Hematopoietic multipotent progenitor cell treated with erythropoietin and hydrocortisone succinate and interleukin-3 and kit ligand, for 6 days (in vitro differentiated cells): ENCODE measurements at regions not wholly inside any gene's neighbourhood (a gene's known extent, or its start where the extent isn't known, plus 50 kb on each side); places are given as distances from the start of the nearest gene placed in this dataset.

ENCODE experiments used
- DNase-seq: peaks from one replicate; pipeline ENCODE4 v3.0.0-alpha.2; 2015

DNA sequence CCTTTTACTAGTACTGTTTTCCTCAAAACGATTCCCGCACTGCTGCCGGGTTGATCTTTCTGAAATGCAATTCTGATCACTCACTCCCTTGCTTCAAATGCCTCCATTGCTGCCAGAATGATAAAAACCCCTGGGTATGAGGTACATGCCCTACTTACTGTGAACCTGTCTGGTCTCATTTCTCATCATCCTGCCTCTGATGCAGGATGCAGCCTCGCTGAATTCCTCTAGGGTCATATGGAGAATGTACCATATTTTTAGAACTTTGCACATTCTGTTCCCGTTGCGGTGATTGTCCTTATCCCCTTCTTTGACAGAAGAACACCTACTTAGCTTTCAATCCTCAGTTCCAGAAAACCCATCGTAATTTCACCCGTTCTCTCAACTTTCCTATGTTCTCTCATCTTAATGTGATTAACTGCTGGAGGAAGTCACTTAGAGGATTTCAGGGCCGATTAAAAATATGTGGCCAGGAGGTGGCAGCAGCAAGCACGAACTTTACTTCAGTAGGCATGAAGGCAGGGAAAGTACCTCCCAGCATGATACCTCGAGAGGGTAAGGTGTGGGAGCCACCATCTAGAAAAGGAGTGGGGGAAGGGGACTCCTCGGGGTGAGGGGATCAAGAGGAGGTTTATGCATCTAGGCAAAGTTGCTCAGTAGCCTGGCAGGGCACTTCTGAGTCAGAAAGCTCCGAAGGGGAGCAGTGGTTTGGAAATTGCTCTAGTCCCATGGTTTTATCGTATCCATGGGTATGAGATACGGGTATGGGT lies 361.5 kb upstream of the ZP4 start:
- peak; percentile 64 for DNase-seq

GRCh38 chr1:238248356-238248755 lies 357.6 kb upstream of the ZP4 start:
- DNase-seq: peak; percentile 4

DNA sequence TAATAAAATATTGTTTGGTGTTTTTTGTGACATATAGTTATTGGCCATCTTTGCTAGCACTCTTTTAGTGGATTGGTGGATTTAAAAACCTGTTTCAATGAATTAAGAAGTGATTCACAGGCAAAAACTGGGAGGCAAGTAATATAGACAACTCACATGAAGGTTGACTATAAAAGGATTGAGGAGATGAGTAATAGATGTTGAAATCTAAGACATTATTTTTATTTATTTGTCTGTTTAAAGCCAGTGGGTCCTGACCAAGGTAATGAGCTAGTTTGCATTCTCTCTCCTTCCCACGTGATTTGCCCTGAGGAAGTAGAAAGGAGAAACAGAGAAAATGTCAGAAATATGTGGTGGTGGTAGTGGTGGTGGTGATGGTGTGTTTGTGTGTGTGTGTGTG lies 351.5 kb upstream of the ZP4 start:
- no peak for DNase-seq

DNA sequence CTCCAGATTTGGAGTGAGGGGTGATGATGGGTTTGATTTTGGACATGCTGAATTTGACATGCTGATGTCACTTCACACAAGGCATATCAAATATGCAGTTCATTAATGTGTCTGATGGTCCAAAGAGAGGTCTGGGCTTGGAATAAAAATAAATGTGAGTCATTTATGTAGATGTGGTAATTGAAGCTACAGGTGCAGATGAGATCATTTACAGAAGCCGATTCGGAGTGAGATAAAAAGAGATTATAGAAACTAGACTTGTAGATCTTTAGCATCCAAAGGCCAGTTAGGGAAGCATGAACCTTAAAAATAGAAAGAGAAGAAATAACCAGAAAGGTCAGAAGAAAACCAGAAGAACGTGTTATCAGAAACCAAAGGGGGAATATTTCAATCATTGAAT lies 350.9 kb upstream of the ZP4 start:
- DNase-seq: no peak

- no peak for DNase-seq
Measured at GRCh38 chr1:238239343-238239742, 348.6 kb upstream of the ZP4 start.

GRCh38 chr1:238233966-238234365 lies 343.2 kb upstream of the ZP4 start:
- no peak for DNase-seq

GRCh38 chr1:238232084-238232710 lies 341.5 kb upstream of the ZP4 start:
- DNase-seq: no peak

DNA sequence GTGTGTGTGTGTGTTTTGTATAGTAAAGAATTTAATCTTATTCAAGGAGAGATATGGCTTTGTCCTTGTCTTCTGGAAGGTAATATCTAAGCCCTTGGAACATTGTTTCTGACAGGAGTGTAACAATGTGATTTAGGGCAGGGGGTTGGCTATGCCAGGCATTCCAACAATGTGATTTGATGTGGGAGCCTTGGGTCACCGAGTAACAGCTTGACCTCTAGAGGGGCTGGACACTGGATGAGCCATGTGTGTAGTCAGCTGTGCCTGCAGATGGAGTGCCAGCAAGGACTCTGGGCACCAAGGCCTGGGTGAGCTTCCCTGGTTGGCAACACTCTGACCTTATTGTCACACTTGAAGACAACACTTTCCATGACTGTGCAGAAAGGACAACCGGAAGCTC lies 336.1 kb upstream of the ZP4 start:
- no peak for DNase-seq

GRCh38 chr1:238223076-238223640 lies 332.4 kb upstream of the ZP4 start:
- DNase-seq: no peak

DNA sequence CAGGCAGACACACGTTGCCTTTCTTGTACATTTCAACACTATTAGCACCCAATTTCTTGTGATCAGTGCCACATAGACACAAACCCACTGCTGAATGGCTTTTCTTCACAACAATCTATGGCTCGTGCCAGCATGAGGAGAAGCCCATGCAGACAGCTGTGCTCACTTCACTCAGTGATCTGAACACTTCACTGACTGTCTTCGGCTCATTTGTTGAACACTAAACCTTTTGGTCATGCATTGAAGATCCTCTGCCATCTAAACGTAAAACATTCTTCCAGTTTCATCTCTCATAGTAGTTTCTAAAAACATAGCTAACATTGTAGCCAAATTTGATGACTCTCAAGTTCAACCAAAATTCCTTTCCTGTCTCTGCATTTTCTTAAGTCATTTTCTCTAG lies 331.0 kb upstream of the ZP4 start:
- no peak for DNase-seq

- DNase-seq: no peak
Measured at GRCh38 chr1:238214449-238214848, 323.7 kb upstream of the ZP4 start.

- no peak for DNase-seq
Measured at GRCh38 chr1:238205045-238205662, 314.4 kb upstream of the ZP4 start.

DNA sequence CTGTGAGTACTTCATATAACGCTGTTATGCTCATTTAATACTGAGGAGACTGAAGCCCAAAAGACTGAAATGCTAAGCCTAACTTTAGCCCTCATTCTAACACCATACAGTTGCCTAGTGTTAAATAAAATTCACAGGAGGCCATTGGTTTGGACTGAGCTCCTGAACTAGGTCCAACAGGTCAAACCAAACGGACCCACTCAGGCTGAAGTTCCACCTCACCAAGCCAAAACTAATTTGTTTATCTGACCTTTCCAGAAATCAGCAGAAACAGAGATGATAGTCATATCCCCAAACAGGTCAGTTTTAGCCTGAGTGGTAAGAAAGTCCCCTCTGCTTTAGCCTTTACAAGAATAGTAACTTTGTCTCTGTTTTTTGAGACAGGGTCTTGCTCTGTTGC lies 311.3 kb upstream of the ZP4 start:
- no peak for DNase-seq

DNA sequence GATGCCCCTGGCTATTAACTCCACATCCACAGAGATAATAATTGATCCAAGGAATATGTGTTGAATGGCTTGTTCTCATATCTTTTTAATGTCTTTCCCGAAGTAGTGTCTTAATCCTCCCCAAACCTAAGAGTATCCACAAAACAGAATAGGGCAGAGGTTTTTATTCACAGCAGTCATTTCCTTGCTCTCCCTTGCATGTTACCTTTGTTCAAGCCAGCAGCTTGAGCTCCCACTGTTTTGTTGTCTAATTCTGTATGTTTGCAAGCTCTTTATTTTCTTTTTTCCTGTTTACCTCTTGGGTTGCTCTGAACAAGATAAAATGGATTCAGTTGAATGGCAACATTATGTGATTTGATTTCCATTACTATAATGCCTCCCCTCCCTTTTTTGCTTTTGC lies 308.6 kb upstream of the ZP4 start:
- DNase-seq: no peak

- no peak for DNase-seq
Measured at GRCh38 chr1:238196516-238196915, 305.8 kb upstream of the ZP4 start.

DNA sequence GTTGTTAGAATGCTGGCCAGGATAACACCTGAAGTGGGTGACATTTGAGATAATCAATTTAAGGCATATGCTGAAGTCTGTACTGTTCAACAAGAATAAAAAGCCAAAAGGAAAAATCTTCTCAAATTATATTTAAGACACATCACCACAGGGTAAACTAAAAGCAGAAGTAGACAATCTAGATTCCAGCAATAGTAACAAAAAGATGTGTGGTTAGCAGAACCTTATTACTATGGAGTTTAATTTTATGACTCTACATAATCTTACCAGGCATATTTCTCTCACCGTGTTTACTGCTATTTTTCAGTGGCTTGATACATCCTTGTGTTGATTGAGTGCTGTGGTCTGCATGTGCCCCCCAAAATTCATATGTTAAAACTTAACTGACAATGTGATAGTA lies 300.4 kb upstream of the ZP4 start:
- DNase-seq: no peak

DNA sequence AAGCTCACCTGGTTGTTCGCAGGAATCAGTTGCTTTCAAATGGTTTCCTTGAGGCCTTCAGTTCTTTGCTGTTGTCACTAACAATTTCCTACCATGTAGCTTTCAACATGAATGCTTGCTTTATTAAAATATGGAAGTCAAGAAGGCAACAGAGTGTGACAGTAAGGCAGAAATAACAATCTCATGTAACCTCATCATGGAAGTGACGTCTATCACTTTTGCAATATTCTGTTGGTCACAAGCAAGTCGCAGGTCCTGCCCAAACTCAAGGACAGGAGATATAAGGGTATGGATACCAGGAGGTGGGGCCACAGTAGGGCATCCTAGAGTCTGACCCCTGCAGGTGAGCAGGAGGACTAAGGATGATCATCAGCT lies 296.8 kb upstream of the ZP4 start:
- no peak for DNase-seq

DNA sequence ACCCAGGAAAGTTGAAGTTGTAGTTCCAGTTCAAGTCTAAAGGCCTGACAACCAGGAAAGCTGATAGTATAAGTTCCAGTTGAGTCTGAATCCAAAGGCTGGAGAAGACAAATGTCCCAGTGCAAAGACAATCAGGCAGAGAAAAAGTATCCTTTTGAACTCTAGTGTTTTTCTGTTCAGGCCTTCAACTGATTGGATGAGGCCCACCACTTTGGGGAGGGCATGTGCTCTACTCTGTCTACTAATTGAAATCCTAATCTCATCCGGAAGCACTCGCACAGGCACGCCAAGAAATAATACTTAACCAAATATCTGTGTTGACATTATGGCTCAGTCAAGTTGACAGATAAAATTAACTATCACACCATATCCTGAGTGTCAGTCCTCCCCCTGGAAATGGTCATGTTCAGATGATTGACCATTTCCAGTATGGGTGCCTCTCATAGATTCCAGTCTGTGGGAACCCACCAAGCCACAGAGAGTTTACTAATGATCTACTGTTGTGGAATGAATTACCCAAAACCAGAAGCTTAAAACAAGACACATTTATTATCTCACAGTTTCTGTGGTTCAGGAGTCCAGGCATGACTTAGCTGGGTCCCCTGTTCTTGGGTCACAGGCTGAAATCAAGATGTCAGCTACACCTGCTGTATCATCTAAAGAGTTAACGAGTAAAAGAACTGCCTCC lies 296.3 kb upstream of the ZP4 start:
- DNase-seq: no peak

GRCh38 chr1:238177960-238178645 lies 287.4 kb upstream of the ZP4 start:
- no peak for DNase-seq

- no peak for DNase-seq
Measured at GRCh38 chr1:238177351-238177750, 286.6 kb upstream of the ZP4 start.

DNA sequence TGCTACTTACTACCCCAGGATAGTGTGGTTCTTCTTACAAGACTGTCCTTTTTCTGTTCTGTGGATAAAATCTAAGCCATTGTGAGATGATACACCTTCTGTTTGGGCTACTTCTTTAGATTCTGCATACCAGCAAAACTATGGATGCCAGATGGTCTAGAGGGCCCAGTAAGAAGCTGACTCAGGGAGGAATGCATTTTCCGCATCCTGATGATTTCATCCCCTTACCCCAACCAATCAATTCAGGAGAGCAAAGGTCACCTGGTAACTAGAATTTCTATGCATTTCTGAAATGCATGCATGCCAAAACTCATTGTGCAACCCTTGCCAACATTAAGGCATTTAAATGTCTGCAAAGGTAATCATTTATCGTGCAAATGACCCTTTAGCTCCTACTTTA lies 285.7 kb upstream of the ZP4 start:
- DNase-seq: no peak

DNA sequence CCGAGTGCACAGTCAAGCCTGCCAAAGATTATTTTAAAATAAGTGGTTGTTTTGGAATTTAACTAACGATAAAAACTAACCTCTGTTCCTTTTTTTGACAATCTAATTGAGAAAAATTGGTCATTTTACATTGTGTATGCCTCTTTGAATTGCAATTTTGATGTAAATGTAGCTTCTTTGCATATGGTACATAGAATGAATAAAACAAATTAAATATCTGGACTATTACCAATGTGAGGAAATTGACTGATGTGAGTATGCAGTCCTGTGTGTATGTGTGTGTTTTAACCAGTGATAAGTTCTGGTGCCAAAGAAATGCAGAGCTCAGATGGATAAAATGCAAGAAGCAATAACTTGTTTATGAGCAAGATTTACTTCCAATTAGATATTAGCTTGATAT lies 281.3 kb upstream of the ZP4 start:
- DNase-seq: no peak

GRCh38 chr1:238161955-238162354 lies 271.2 kb upstream of the ZP4 start:
- DNase-seq: no peak
